OCI-LY1 (cell line): ENCODE measurements at regions not wholly inside any gene's neighbourhood (a gene's known extent, or its start where the extent isn't known, plus 50 kb on each side); places are given as distances from the start of the nearest gene placed in this dataset.

Source experiments
- CTCF ChIP-seq: fragments of 200-600 bp; sonication (generic), shearing (Covaris generic); IDR thresholded peaks from 2 replicates; pipeline ENCODE4 v1.5.1; 2017; ENCODE audit warnings: mild to moderate bottlenecking, antibody characterized with exemption, low read length, moderate library complexity, mixed read lengths
- EZH2 ChIP-seq: fragments of 200-600 bp; sonication (generic), shearing (Covaris generic); IDR thresholded peaks from 2 replicates; pipeline ENCODE4 v1.8.0; 2017; ENCODE audit warnings: borderline replicate concordance, mixed run types, mild to moderate bottlenecking, antibody characterized with exemption, low read length, moderate library complexity, mixed read lengths

GRCh38 chr16:65961476-65962143, 404.9 kb upstream of the CDH5 start:
- no peak for TF ChIP-seq CTCF
- TF ChIP-seq EZH2, result no peak
